GM18520 (cell line): ENCODE measurements at regions not wholly inside any gene's neighbourhood (a gene's known extent, or its start where the extent isn't known, plus 50 kb on each side); places are given as distances from the start of the nearest gene placed in this dataset.
"Not testable (repeated sequence)": the region's sequence is repeated elsewhere in the genome, so short reads cannot be mapped to it uniquely, and the experiment has no call there.

Experiments used
- ATAC-seq: cut with Tn5 transposase; IDR thresholded peaks from one replicate; pipeline ENCODE4 v1.9.1; 2021; ENCODE audit not compliant: unreplicated experiment

DNA sequence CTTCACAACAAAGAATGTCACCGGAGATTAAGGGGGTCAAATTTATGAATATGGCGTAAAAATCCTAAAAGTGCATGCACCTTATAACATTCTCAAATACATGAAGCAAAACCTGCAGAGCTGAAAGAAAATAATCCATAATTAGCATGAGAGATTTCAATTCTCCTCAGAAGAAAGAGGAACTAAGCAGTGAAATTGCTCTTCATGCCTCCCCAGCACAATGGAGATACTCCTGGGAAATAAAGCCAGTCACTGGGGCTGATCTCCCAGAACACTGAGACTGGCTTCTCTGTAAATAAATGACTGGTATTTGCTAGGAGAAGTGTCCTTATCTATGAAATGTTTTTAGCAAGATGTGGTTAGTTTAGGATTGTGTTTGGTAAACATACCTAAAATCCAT, 68.1 kb downstream of the GOLGA6L6 start:
- ATAC-seq: not testable (repeated sequence)

GRCh38 chr15:20472983-20473382, 68.6 kb downstream of the GOLGA6L6 start:
- ATAC-seq: not testable (repeated sequence)

GRCh38 chr15:20470810-20471209, 70.8 kb downstream of the GOLGA6L6 start:
- ATAC-seq: not testable (repeated sequence)

DNA sequence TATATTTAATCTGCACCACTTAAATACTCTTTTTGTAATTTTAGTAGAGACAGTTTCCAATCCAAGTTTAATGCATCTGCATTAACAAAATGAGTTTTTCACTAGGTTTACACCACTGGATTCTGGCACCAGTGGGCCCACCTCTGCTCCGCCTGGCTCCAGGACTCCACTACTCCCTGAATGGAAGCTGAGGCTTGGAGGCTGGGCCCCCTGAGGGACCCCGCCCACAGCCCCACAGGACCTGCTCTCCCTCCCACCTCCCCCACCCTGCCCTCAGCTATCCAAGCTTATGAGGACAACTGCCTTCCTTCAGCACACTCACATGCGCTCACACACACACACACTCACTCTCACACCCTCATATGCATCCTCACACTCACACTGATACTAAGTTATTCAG, 100.5 kb downstream of the GOLGA6L6 start:
- ATAC-seq: not testable (repeated sequence)

DNA sequence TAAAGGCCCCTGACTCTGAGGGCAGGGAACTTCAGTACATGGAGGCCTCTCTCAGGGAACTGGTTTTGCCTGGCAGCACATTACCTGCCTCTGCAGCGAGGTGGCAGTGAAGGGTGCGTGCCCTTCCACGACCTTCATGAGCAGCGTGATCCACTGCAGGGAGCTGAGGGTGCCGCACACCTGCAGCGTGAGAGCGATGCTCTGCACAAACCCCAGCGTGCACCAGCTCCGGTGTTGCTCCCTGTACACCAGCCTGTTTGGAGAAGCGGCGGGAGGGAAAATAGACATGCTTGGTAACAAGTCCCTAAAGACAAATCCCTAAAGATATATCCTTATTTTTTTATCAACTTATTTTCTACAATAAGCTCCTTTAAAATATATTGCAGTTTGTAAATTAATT, 101.2 kb downstream of the GOLGA6L6 start:
- ATAC-seq: not testable (repeated sequence)

GRCh38 chr15:20439111-20439510, 102.5 kb downstream of the GOLGA6L6 start:
- ATAC-seq: not testable (repeated sequence)

DNA sequence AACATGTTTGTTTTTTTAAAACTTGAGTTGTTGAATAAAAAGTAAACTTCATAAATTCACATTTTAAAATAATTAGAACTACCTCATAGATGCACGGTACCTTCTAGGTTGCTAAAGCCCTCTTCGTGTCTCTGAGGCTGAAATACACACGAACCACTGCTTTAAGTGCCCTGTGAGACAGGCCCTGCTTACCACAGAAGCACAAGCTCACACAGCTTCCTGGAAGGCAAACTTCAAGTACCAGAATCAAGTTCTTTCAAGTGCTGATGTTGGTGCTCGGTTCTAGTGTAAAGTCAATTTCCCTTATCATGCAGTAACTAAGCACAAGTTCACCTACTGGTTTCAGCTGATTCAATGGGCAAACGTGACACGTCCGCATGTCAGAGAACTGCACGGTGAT, 103.3 kb downstream of the GOLGA6L6 start:
- not testable (repeated sequence) for ATAC-seq

DNA sequence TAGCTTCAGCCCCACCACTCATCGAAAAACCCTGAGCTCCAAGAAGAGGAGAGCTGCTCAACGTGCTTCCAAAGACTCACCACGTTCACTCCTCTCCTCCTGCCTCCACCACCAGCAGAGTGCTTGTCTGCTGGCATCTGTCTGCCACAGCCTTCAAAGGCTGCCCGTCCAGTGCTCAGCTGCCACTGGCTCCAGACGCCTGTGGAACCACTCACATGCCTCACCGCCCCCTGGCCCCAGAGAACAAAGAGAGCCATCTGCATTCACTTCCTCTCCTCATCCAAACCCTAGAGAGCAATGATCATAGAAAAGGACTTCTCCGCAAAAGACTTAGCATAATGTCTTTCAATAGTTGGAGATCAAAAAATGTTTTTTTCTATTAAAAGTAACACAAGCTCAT, 108.1 kb downstream of the GOLGA6L6 start:
- ATAC-seq: not testable (repeated sequence)

DNA sequence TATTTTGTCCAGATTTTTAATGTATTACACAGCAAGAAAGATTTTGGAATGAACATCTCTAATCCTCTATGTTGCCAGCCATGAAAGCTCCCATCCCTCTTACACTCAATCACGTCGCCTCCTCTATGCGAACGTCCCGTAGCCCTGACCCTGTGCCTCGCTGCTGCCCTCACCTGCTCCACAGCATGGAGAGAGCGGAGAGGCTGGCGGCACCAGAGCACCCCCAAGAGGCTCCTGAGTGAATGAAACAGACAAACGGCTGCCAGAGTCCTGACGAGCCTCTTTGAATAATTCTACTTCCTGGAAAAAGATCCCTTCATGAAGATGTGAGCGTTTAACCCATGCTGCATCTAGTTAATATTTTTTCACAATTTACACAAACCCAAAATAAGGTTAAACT, 111.1 kb downstream of the GOLGA6L6 start:
- ATAC-seq: not testable (repeated sequence)

DNA sequence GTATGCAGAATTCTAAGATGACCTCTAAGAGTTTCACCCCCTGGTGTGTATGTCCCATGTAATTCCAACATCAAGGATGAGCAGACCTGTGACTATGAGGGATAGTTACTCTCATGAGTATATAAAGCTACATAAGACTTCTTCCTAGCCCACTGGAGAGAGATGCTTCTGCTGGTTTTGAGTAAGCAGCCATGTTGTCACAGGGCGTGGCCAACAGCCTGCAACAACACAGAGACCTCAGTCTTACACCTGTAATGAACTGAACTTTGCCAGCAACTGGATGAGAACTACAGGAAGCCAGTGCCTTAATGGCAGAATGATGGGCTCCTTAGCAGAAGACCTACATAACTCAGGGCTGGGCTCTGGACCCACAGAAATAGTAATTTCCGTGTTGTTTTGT, 120.9 kb downstream of the GOLGA6L6 start:
- ATAC-seq: not testable (repeated sequence)

DNA sequence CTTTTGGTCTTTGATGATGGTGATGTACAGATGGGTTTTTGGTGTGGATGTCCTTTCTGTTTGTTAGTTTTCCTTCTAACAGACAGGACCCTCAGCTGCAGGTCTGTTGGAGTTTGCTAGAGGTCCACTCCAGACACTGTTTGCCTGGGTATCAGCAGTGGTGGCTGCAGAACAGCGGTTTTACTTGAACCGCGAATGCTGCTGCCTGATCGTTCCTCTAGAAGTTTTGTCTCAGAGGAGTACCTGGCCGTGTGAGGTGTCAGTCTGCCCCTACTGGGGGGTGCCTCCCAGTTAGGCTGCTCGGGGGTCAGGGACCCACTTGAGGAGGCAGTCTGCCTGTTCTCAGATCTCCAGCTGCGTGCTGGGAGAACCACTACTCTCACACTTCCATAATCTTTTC, 125.0 kb downstream of the GOLGA6L6 start:
- ATAC-seq: not testable (repeated sequence)

- ATAC-seq: peak; percentile 44
Observed at GRCh38 chr15:20409667-20410198, 131.9 kb downstream of the GOLGA6L6 start.

DNA sequence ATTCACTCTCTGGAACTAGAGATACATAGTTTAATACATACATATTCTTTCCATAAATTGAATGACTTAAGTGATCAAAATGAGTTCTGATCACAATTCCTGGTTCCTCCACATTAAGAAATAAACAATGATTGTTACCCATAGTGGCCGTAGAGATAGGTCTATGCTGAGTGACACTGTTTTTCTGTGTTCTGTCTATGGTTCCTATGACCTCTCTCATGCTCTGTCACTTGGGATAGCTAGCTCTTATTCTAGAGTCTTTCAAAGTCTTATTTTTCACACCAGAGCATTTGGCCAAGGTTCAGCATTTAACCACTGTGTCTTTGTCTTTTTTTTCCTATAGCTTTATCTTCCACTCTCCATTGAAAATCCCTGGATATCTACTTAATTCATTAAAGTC, 132.4 kb downstream of the GOLGA6L6 start:
- no peak for ATAC-seq

- ATAC-seq: no peak
Observed at GRCh38 chr15:20407553-20407952, 134.0 kb downstream of the GOLGA6L6 start.

DNA sequence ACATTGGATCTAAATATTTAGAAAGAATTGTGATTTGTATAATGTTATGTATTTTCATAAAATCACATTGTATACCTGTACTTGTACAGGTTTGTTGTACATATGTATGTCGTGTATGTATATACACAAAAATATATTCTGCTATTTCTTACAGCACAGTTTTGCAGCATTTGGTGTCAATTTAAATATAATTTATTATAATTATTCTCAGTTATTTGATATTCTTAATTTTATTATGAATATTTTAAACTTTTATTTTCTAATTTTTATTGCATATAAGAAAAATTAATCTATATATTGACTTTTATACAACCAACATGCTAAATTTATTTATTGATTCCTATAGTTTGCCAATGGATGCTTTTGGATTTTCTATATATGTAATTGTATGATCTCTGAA, 137.0 kb downstream of the GOLGA6L6 start:
- ATAC-seq: not testable (repeated sequence)

DNA sequence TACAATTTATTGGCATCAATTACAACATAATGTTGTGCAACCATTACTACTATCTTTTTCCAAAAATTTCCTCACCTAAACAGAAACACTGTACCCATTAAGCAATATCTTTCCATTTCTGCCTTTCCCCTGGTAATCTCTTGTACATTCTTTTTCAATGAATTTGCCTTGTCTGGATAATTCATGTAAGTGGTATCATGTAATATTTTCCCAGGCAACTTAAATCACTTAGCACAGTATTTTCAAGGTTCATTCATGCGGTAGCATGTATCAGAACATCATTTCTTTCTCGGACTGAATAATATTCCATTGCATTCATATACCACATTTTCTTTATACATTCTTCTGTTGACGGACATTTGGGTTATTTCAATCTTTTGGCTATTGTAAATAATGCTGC, 139.0 kb downstream of the GOLGA6L6 start:
- not testable (repeated sequence) for ATAC-seq

- not testable (repeated sequence) for ATAC-seq
Observed at GRCh38 chr15:20401058-20401457, 140.5 kb downstream of the GOLGA6L6 start.

DNA sequence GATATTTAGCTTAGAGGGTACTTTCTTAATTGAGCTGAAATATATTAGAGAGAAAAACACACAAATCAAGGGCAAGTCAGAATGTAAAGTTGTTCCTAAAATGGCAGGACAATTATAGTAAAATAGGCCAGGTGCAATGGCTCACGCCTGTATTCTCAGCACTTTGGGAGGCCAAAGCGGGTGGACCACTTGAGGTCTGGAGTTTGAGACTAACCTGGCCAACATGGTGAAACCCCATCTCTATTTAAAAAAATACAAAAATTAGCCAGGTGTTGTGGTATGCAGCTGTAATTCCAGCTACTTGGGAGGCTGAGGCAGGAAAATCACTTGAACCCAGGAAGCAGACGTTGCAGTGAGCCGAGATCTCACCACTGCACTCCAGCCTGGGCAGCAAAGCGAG, 142.9 kb downstream of the GOLGA6L6 start:
- not testable (repeated sequence) for ATAC-seq

- not testable (repeated sequence) for ATAC-seq
Observed at GRCh38 chr15:20388161-20388560, 153.4 kb downstream of the GOLGA6L6 start.

DNA sequence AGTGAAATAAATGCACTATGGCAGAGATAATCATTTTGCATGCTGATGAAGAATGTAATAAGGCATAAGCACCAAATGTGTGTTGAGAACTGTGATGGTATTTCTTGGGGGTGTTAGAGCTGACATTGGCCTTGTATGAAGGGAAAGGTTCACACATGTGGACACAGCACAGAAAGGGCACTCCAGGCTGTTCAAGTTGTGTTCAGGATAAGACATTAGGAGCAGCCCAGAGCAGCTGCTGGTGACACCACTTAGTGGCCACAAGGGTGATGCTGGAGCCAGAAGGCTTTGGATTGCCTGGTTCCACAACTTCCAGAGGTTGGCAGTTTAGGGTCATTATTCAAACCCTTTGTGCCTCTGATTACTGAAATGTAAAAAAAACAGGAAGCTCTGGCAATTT, 155.4 kb downstream of the GOLGA6L6 start:
- no peak for ATAC-seq

DNA sequence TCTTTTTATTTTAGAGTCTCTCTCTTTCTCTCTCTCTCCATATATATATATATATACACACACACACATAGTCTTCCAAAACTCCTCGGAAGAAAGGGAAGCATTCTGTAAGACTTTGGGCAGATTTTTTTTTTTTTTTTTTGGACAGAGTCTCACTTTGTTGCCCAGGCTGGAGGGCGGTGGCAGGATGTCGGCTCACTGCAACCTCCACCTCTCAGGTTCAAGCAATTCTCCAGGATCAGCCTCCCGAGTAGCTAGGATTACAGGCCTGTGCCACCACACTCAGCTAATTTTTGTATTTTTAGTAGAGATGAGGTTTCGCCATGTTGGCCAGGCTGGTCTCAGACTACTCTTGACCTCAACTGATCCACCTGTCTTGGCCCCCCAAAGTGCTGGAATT, 161.4 kb downstream of the GOLGA6L6 start:
- ATAC-seq: not testable (repeated sequence)

DNA sequence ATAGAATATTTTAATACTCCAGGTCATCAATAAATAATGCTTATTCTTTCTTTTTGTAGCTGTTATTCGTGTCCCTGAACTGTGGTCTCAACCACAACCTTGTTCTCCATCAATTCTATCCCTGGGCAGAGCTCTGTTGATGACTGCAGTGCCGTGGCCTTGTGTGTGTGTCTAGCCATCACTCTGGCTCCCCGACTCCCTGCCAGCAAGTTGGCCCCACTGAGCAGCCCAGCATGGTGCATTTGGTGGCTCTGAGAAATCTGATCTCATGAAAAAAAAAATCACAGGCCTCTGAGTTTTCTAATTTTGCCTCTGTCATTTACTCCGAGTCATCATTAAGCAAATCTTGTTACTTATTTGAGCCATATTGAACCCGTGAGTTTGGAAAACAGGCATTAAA, 164.7 kb downstream of the GOLGA6L6 start:
- no peak for ATAC-seq

GRCh38 chr15:20372416-20372815, 169.2 kb downstream of the GOLGA6L6 start:
- ATAC-seq: not testable (repeated sequence)
